Loucy (cell line): ENCODE measurements at regions not wholly inside any gene's neighbourhood (a gene's known extent, or its start where the extent isn't known, plus 50 kb on each side); places are given as distances from the start of the nearest gene placed in this dataset.

Experiments
- H2AFZ ChIP-seq: fragments of 200-600 bp; sonication (generic); 2 replicates; pipeline ENCODE4 v1.6.0; 2016; ENCODE audit warnings: antibody characterized with exemption, mild to moderate bottlenecking, low read length, moderate library complexity
- H3F3A ChIP-seq: fragments of 200-600 bp; 2 replicates; pipeline ENCODE4 v1.6.0; 2016; ENCODE audit warnings: antibody characterized with exemption, low read depth, mild to moderate bottlenecking
- H3K27me3 ChIP-seq: fragments of 200-600 bp; sonication (generic); 2 replicates; pipeline ENCODE4 v1.6.1; 2014; ENCODE audit warnings: low read length, mild to moderate bottlenecking; ENCODE audit not compliant: insufficient read depth, poor library complexity, severe bottlenecking
- H3K36me3 ChIP-seq: fragments of 200-600 bp; sonication (generic); 2 replicates; pipeline ENCODE4 v1.6.1; 2016; ENCODE audit warnings: low read length; ENCODE audit not compliant: insufficient read depth
- H3K4me1 ChIP-seq: fragments of 200-600 bp; sonication (generic); 2 replicates; pipeline ENCODE4 v1.5.1; 2014; ENCODE audit warnings: low read length, mild to moderate bottlenecking; ENCODE audit not compliant: insufficient read depth, poor library complexity, severe bottlenecking
- H3K4me2 ChIP-seq: fragments of 200-600 bp; sonication (generic); 2 replicates; pipeline ENCODE4 v1.6.0; 2014; ENCODE audit warnings: antibody characterized with exemption, low read length, low read depth, mild to moderate bottlenecking; ENCODE audit not compliant: poor library complexity, severe bottlenecking
- H3K4me3 ChIP-seq: fragments of 200-600 bp; sonication (generic); 2 replicates; pipeline ENCODE4 v1.5.1; 2014; ENCODE audit warnings: low read length, mild to moderate bottlenecking, mixed read lengths; ENCODE audit not compliant: poor library complexity, severe bottlenecking
- H3K79me2 ChIP-seq: fragments of 200-600 bp; sonication (generic); 2 replicates; pipeline ENCODE4 v1.6.1; 2014; ENCODE audit warnings: low read length; ENCODE audit not compliant: insufficient read depth
- H3K9ac ChIP-seq: fragments of 200-600 bp; sonication (generic); 2 replicates; pipeline ENCODE4 v1.6.0; 2014; ENCODE audit warnings: mild to moderate bottlenecking, low read depth, low read length, moderate library complexity; ENCODE audit not compliant: poor library complexity, severe bottlenecking
- H3K9me2 ChIP-seq: fragments of 200-600 bp; sonication (generic); replicated peaks from 2 replicates; pipeline ENCODE4 v1.6.1; 2016; ENCODE audit warnings: low read depth, low read length, mixed read lengths
- H3K9me3 ChIP-seq: fragments of 200-600 bp; sonication (generic); 2 replicates; pipeline ENCODE4 v1.6.1; 2014; ENCODE audit warnings: mild to moderate bottlenecking, antibody characterized with exemption, low read length, low read depth; ENCODE audit not compliant: insufficient read depth
- H4K20me1 ChIP-seq: fragments of 200-600 bp; sonication (generic); 2 replicates; pipeline ENCODE4 v1.6.0; 2014; ENCODE audit warnings: antibody characterized with exemption, low read length, mild to moderate bottlenecking; ENCODE audit not compliant: insufficient read depth, poor library complexity, severe bottlenecking
- EZH2phosphoT487 ChIP-seq: fragments of 200-600 bp; IDR thresholded peaks from 2 replicates; pipeline ENCODE4 v1.6.1; 2018; ENCODE audit warnings: antibody characterized with exemption, mild to moderate bottlenecking, moderate library complexity, borderline replicate concordance
- TF ChIP-seq, protein P1 (sequence below): fragments of 200-600 bp; sonication (generic); conservative IDR thresholded peaks from 2 replicates; pipeline ENCODE4 v1.5.1; 2014; ENCODE audit warnings: mild to moderate bottlenecking, antibody characterized with exemption, low read length

GRCh38 chr7:131097662-131098376 lies 229.9 kb upstream of the MKLN1 start:
- H3K9ac ChIP-seq = no peak overlapping the region
- no peaks in the 10 kb centered on the region for H3K9me3 ChIP-seq
- H2AFZ ChIP-seq = no peak overlapping the region
- H3K36me3 ChIP-seq = no peaks in the 10 kb centered on the region
- no peak overlapping the region for H3K4me2 ChIP-seq
- H3K4me3 ChIP-seq = no peak overlapping the region
- H4K20me1 ChIP-seq = no peaks in the 10 kb centered on the region
- no peaks in the 10 kb centered on the region for H3K4me1 ChIP-seq
- TF ChIP-seq, protein P1, sequence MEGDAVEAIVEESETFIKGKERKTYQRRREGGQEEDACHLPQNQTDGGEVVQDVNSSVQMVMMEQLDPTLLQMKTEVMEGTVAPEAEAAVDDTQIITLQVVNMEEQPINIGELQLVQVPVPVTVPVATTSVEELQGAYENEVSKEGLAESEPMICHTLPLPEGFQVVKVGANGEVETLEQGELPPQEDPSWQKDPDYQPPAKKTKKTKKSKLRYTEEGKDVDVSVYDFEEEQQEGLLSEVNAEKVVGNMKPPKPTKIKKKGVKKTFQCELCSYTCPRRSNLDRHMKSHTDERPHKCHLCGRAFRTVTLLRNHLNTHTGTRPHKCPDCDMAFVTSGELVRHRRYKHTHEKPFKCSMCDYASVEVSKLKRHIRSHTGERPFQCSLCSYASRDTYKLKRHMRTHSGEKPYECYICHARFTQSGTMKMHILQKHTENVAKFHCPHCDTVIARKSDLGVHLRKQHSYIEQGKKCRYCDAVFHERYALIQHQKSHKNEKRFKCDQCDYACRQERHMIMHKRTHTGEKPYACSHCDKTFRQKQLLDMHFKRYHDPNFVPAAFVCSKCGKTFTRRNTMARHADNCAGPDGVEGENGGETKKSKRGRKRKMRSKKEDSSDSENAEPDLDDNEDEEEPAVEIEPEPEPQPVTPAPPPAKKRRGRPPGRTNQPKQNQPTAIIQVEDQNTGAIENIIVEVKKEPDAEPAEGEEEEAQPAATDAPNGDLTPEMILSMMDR = no peak
- TF ChIP-seq EZH2phosphoT487 = no peak
- no peaks in the 10 kb centered on the region for H3F3A ChIP-seq
- no peaks in the 10 kb centered on the region for H3K9me2 ChIP-seq
- H3K79me2 ChIP-seq = no peaks in the 10 kb centered on the region
- no peaks in the 10 kb centered on the region for H3K27me3 ChIP-seq

GRCh38 chr7:131098527-131098926 lies 229.1 kb upstream of the MKLN1 start:
- no peaks in the 10 kb centered on the region for H3K36me3 ChIP-seq
- no peak overlapping the region for H3K4me2 ChIP-seq
- no peaks in the 10 kb centered on the region for H3K79me2 ChIP-seq
- H4K20me1 ChIP-seq = no peaks in the 10 kb centered on the region
- no peak overlapping the region for H2AFZ ChIP-seq
- no peaks in the 10 kb centered on the region for H3F3A ChIP-seq
- H3K4me3 ChIP-seq = no peak overlapping the region
- H3K27me3 ChIP-seq = no peaks in the 10 kb centered on the region
- no peaks in the 10 kb centered on the region for H3K9me2 ChIP-seq
- no peak for TF ChIP-seq EZH2phosphoT487
- TF ChIP-seq, protein P1 = no peak
- H3K9me3 ChIP-seq = no peaks in the 10 kb centered on the region
- H3K9ac ChIP-seq = no peak overlapping the region
- H3K4me1 ChIP-seq = no peaks in the 10 kb centered on the region

DNA sequence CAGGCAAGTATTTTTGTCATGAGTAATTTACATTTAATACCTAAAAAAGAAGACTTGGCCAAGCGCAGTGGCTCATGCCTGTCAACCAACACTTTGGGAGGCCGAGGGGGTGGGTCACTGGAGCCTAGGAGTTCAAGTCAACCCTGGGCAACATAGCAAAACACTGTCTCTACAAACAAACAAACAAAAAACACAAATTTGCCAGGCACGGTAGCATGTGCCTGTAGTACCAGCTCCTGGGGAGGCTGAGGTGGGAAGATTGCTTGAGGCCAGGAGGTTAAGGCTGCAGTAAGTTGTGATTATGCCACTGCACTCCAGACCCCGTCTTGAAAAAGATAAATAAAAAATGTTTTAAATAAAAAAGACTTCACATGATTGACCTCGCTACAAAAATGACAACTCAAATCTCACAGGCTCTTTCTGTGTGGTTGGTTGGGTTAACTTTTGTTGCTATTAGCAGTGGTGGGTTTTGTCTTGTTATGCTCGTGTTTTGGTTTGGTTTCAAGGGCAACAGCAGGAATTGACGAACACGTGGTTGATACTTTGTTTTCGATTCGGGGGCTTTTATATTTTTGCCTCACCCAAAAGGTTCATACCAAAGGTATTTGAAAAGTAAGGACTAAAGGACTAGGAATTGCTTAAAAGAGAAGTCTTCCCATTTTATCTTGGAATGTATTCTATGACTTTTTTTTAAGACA lies 227.2 kb upstream of the MKLN1 start:
- H4K20me1 ChIP-seq = no peaks in the 10 kb centered on the region
- no peaks in the 10 kb centered on the region for H3K4me1 ChIP-seq

More for the DNA sequence above, 227.2 kb upstream of the MKLN1 start:
- no peak overlapping the region for H3K4me2 ChIP-seq
- H3K36me3 ChIP-seq = no peaks in the 10 kb centered on the region
- no peaks in the 10 kb centered on the region for H3K9me2 ChIP-seq
- H3K27me3 ChIP-seq = no peaks in the 10 kb centered on the region
- no peak overlapping the region for H3K9ac ChIP-seq
- no peaks in the 10 kb centered on the region for H3K79me2 ChIP-seq
- no peak overlapping the region for H2AFZ ChIP-seq
- TF ChIP-seq, protein P1 = no peak
- no peak overlapping the region for H3K4me3 ChIP-seq
- no peaks in the 10 kb centered on the region for H3K9me3 ChIP-seq
- no peaks in the 10 kb centered on the region for H3F3A ChIP-seq
